MM.1S (cell line): ENCODE measurements at regions not wholly inside any gene's neighbourhood (a gene's known extent, or its start where the extent isn't known, plus 50 kb on each side); places are given as distances from the start of the nearest gene placed in this dataset.

ENCODE experiments used
- CTCF ChIP-seq: fragments of 300-600 bp; sonication (generic); IDR thresholded peaks from 2 replicates; pipeline ENCODE4 v1.5.1; 2016; ENCODE audit warnings: antibody characterized with exemption, low read length, mixed read lengths
- EZH2 ChIP-seq: fragments of 300-600 bp; sonication (generic); optimal IDR thresholded peaks from 2 replicates; pipeline ENCODE3; 2017; ENCODE audit warnings: low read depth, mild to moderate bottlenecking, antibody characterized with exemption, low read length, mixed read lengths
- EZH2phosphoT487 ChIP-seq: fragments of 300-600 bp; sonication (generic); IDR thresholded peaks from 2 replicates; pipeline ENCODE4 v1.6.1; 2018; ENCODE audit warnings: antibody characterized with exemption, low read length

GRCh38 chr10:10865913-10866312, 151.8 kb upstream of the CELF2 start:
- TF ChIP-seq CTCF (no peak), EZH2 (no peak), EZH2phosphoT487 (no peak)
